Colon (tissue), 2 donors: ENCODE measurements at regions not wholly inside any gene's neighbourhood (a gene's known extent, or its start where the extent isn't known, plus 50 kb on each side); places are given as distances from the start of the nearest gene placed in this dataset.

Experiments used
- FAIRE-seq: peaks from 2 replicates; lab custom pipeline; 2012; peaks lifted over from hg19 to GRCh38; lab: Jason Lieb, UNC
- donor health status: control.
- donor health status: control.

DNA sequence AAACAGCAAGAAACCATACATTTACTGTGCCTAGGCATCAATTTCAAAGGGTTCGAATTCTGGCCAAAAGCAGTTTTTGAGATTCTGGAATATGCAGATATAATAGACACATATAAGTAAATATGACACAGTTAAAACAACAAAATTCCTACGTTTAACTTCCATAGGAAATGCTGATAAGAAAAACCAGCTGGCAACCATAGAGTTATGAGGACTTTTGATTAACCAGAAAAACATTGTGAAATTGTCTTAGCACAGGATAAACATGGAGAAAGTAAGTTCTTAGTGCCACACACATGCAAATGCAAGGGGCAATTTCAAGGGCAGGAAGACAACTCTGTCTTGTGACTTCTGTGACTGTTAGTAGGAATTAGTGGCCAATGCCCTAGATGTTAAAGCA, 702.1 kb downstream of the TNS3 start:
- no peak for FAIRE-seq

DNA sequence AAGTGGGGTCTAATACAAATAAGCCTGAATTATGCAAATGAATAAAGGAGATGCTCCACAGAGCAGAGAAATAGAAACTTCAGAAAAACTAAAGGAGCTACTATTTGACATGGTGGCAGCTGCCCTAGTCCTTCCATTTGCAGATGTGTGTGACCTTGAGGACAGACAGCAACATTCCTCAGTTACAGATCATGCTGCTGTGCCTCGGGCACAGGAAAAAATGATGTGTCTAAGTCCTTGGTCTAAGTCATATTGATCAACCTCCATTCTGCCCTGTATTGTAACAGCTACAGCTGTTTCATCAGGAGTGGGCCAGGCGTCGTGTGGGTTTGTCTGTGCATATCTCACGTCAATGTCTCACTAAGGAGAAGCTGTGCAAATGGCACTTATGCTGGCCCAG, 710.4 kb downstream of the TNS3 start:
- no peak for FAIRE-seq

DNA sequence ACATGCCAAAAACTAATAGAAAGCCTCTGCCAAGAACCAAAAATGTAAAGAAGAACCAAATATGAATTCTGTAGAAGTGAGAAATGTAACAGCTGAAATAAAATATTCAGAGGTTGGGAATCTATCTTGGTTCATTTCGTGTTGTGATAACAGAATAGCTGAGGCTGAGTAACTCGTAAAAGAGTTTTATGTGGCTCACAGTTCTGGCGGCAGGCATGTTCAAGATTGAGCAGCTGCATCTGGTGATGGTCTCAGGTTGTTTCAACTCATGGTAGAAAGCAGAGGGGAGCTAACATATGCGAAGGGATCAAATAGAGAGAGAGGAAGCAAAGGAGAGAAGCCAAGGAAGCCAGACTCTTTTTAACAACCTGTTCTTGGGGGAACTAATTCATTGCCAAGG, 717.2 kb downstream of the TNS3 start:
- no peak for FAIRE-seq

DNA sequence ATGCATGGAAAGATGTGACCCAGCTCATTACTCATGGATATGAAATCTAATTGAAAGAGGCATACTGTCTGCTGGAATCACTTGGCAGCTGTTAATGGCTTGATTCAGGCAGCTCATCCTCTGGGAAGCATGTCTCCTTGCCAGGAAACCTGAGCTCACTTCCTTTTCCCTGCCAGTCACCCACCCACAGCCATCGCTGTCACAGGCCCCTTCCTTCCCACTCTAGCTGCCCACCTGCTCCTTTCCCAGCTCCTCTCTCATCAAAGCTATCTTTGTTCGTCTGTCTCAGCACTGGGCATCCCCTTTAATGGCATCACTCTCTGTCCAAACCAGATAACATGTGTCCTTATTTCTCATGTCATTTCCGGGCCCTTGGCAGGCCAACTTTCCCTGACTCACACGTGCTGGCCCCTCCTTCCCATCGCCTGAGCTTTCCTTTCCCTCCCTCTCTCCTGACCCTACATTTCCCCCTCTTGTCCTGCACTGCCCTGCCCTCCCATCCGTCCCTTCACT, 721.9 kb downstream of the TNS3 start:
- FAIRE-seq, result no peak

DNA sequence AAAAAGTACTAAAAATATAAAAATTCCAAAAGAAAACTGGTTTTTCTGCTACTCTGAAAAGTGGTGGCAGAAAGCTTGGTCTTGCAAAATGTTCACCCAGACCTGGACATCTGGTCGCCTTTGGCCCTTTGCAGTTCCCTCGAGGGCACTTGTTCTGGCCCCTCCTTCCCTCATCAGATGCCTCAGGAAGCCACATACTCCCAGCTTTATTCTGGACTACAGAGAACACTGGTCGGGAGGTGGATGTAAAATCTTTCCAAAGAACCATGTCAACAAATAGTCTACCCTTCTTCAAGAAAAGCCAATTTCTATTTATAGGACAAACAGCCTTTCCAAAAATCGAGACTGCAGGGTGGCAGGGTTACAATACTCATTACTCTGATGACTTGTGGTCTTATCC, 726.1 kb downstream of the TNS3 start:
- no peak for FAIRE-seq

DNA sequence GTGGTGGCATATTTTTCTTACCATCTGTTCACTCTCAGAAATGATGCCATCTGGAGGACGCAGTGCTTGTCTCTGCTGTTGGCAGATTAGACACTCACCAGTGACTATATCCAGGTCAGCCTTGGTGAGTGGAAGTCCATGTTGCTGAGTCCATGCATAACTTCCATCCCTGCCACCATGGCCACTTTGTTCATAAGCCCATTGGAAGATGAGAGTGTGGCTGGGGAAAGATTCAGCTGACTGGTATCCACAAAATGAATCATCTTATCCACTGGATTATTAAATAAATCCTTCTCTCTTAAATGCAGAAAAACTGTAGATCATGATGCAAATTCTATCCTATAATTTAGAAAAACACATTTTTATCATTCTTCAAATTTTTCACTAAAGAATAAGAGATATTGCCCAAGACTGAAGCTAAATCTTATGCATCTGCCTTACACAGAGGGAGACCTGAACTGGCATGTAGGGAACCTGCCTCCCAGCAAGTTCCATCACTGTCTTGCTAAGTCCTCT, 726.9 kb downstream of the TNS3 start:
- FAIRE-seq, result no peak

DNA sequence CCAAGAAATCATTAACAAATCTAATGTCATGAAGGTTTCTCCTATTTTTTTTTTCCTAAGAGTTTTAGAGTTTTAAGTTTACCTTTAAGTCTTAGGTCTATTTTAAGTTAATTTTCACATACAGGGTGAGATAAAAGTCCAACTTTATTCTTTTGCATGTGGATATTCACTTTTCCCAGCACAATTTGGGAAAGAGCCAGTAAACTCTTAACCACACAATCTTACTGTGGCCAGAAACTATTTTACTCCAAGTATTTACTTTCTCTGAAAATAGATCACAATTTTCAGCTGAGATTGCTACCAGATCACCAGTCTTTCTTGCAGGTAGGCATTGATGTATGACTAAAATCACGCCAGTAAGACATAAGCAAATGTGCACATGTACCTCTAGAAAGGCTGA, 728.5 kb downstream of the TNS3 start:
- FAIRE-seq, result no peak

DNA sequence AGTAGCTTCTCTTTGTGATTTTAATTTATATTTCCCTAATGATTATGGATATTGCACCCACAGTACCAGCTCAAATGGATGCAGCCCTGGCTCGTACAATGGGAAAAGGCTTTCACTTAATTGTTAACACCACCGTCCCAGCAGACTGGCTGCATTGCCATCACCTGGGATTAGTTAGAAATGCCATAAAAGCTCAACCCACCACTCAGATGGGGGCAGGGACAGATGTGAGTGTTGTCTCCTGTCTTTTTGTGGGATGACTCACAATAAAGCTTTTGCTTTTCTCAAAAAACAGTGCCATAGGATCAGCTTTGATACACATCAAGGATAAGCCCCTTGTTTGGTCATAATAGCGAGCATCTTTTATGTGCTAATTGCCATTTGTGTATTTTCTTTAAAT, 729.1 kb downstream of the TNS3 start:
- FAIRE-seq, result no peak

DNA sequence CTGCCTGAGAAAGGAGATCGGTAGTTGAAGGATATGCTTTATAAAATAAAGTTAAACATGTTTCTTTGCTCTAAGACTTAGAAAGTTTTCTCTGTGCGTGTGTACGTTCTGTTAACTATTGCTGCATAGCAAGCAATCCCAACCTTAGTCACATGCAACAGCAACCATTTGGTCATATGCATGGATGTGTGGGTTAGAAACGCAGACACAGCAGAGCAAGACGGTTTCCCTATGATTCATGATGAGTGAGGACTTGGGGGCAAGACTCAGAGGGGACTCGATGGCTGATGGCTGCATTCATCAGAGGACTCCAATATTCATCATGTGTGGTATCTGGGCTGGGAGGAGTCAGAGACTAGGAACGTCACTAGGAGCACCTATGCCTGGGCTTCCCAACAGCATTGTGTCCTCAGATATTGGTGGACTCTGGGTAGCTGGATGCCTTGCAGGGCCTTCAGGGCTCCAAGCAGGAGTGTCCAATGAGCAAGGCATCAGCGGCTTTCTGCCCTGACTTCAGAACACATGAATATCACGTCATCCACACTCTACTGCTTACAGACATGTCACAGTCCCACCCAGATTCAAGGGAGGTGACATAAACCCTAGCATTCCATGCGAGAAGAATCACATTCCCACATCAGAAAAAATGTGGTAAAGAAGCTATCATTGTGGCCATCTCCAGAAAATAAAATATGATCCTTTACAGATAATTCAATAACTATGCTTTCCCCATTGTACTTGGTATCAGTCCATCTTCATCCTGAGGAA, 731.2 kb downstream of the TNS3 start:
- FAIRE-seq, result no peak

DNA sequence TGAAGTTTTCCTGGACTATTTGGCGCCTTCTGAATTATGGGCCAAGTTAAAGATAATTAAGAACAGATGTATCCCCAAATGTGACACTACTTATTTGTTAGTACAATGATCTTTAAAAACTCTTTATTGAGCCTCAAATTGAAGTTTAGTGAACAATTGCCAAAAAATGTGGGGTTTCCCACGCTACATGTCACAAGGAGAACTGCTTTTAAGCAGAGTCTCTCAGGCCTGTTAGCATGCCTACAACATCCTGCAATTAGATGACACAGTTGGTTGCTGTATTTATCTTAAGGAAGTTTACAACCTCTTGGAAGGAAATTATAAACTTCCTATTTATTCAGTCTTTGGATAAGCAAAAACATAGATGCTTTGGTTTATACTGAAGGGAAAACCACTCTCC, 733.0 kb downstream of the TNS3 start:
- no peak for FAIRE-seq

DNA sequence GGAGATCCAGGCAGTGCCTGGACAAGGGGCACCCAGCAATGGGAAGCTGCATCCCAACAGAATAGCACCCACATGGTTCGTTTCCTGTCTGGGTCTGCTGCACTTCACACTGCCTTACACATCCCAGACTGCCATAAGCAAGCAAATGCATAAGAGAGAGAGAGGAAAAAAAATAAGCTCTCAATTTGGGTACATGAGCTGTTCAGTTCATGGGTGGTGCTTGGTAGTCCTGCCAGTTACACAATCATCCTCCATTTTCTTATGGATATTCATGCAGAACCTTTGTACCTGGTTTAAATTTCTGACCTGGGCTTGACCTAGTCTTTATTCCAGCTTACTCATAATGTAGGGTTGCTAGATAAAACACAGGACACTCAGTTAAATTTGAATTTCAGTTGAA, 733.6 kb downstream of the TNS3 start:
- FAIRE-seq, result no peak

DNA sequence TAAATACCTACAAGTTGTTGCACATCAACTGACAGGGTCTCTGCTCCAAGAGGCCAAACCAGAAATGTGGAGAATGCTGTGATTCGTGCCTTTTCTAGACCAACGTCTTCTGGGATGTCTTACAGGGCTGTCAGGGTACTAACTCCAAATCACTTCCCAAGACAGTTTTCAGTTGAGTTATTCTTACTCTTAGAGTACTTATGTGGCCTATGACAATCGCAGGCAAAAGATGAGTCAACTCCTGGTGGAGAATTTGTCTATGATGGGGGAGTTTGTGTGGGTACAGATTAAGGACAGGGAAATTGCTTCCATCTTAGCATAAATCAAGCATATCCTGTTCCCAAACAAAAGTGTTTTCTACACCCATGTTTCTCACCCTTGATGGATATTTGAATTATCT, 734.8 kb downstream of the TNS3 start:
- no peak for FAIRE-seq

DNA sequence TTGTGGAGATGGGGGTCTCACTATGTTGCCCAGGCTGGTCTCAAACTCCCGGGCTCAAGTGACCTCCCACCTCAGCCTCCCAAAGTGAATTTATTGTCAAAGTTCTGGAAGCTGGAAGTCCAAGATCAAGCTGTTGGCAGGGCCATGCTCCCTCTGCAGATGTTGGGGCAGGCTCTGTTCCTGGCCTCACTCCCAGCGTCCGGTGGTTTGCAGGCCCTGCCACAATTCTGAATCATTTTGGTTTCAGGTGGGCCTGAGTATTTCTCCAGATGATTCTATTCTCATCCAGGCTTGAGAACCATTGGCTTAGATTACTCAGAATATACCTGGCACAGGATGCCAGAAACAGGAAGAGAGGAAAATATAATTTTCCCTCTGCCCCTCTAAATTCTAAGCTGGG, 737.4 kb downstream of the TNS3 start:
- no peak for FAIRE-seq

DNA sequence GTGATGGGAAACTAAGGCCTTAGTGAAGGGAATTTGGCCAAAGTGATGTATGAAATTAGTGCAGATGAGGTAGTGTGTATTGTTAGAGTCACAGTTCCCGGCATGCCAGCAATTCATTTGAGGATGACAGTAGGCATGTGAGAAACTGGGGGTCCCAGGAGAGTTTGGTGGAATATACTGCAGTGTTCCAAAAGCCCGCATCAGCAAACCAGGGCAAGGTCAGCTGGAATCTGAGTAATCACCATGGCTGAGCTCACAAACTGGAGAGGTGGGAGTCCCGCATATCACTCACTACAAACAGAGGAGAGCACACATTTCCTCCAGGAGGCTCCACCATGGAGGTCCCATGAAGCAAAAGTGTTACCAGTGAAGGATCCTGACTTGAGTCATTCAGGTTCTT, 740.7 kb downstream of the TNS3 start:
- FAIRE-seq, result no peak

DNA sequence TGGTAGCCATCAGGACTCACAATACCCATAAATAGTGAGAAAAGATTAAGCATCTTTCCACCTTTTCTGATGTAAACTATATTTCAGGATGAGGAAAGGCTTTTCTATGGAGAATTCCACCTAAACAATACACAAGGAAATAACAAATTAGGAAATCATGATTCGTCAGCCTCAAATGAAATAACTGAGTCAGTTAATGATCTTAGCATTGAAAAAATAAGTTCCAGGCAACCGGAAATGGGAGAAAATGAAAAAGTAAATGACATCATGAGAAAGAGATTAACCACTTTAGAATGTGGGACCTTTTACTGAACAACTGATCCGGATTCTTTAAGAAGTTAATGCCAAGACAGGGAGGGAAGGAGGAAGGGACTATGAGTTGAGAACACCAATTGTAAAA, 742.3 kb downstream of the TNS3 start:
- FAIRE-seq, result no peak

DNA sequence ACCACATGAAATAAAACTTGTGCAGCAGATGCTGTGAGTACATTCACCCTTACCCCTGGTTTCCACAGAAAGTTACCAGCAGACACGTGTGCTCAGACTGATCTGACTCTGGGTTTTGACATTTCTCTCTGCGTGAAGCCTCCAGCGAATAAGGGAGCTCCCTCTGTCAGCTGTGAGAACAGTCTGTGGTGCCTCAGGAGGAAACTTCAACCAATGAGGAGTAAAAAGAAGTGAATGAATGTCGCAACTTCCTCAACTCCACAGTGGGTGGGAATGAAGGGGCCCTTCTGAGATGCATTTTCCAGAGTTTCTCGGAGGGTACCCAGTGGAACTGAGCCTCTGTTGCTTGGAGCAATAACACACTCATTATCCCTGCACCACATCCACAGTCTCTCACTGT, 743.4 kb downstream of the TNS3 start:
- FAIRE-seq, result no peak

DNA sequence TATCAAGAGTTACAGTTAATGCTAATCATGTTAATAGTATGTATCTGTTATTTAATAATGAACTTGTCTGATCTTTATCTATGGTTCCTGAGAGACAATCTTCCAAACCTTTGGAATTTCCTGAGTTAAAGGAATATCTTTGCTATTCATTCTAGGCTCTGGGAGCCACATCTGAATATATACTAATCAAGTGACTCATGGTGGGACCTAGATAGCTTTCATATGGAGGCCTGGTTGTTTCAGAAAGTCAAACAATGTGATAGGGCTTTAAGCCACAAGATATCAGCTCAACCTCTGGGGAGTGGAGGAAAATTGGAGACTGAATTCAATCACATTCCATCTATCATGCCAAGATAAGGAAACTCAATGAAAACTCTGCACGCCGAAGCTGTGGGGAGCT, 746.4 kb downstream of the TNS3 start:
- FAIRE-seq, result no peak

DNA sequence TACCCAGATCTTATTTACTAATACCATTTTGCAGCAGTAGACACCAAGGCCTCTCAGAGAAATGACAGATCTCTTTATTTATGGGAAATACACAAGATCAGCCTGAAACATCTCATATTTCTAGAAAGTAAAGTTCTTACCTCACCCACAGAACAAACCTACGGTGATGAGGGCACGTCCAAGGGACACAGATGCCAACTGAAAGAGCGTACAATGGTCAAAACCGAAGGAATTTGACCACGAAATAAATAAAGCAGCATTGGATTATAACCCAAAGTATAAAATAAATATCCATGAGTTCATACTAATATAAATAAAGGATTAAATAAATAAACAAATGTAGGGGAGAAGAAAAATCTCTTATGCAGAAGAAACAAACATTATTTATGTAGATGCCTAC, 747.0 kb downstream of the TNS3 start:
- no peak for FAIRE-seq

DNA sequence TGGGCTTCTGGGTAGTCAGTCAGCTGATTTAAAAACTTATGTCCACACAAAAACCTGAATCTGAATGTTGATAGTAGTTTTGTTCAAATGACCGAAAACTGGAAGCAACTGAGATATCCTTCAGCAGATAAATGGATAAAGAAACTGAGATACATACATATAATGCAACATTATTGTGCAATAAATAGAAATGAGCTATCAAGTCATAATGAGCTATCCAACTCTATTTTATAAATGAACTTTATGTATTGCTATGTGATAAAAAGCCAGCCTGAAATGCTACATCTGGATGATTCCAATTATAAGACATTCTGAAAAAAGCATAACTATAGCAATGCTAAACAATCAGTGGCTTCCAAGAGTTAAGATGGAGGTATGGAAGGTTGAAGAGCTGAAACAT, 748.7 kb downstream of the TNS3 start:
- FAIRE-seq, result no peak

DNA sequence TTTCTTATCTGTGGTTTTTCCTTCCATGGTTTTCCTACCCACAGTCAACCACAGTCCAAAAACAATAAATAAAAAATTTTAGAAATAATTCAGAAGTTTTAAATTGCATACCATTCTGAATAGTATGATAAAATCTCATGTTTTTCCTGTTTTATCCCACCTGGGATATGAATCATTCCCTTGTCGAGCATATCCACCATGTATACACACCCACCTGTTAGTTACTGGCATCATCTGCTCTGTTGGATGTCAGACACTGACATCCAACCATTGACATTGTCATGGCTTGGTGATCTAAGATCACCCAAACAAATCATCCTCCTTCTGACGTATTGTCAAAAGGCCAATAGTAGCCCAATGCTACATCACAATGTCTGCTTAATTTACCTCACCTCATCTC, 749.8 kb downstream of the TNS3 start:
- no peak for FAIRE-seq

DNA sequence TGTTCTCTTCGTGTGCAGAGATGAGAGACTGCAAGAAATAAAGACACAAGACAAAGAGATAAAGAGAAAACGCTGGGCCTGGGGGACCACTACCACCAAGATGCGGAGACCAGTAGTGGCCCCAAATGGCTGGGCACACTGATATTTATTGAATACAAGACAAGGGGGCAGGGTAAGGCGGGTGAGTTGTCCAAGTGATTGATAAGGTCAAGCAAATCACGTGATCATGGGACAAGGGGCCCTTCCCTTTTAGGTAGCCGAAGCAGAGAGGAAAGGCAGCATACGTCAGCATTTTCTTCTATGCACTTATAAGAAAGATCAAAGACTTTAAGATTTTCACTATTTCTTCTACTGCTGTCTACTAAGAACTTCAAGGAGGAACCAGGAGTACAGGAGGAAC, 762.1 kb downstream of the TNS3 start:
- no peak for FAIRE-seq

DNA sequence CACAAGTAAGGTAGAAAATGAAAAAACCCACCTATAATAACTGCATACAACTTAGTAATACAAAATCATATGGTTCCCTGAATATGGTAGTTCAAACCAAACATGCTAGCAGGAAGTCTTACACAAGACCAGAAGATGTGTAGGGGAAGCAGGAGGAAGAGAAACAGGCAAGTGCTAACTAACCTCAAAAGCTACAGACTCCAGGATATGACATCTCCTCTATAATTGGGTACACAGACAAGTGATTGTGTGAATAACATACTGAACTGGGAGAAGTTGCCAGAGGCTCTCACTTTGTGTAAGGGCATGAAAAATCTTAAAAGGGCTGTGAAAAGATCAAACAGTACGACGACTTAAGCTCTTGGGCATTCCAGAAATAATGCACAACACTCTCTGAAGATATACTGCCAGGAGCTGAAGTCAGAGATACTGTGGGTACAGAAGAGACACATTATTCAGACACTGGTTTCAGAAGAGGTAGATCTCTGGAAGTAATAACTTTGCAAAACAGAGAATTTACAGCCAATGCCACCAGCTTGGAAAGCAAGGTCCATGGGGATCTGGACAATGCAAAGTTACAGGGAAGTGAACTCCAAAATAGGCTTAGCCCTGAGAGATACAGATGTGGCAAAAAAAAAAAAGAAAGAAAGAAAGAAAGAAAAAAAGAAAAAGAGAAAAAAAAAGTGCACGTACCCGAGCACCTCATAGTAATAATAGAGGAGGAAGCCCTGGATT, 767.2 kb downstream of the TNS3 start:
- FAIRE-seq, result no peak

DNA sequence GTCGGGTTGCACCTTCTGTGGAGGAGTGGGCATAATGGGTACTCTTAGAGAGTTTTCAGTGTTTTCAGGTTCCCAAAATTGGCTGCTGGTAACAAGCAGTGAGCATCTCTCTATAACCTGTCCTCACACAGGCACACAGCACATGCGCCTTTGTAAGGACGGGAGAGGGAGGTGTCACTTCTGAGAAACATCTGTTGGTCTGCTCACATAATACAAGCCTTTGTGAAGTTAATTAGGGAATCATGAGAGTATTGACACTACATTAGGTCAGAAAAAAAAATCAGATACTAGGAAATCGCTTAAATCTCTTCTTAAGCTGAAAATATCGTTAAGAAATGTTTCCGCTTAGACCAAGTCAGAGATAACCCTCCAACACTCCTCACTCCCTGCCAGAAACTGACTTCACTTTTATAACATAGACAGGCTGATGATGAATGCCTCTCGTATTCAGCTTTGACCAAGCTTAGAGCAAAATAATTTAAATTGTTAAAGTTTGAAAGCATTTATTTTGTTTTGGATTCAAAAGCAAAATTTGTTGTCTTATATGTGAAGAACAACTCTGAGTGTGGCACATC, 769.7 kb downstream of the TNS3 start:
- FAIRE-seq, result no peak
